Left ventricle myocardium inferior (tissue), 1 donor: ENCODE measurements at regions not wholly inside any gene's neighbourhood (a gene's known extent, or its start where the extent isn't known, plus 50 kb on each side); places are given as distances from the start of the nearest gene placed in this dataset.
"Not testable (repeated sequence)": the region's sequence is repeated elsewhere in the genome, so short reads cannot be mapped to it uniquely, and the experiment has no call there.

Experiments used
- DNase-seq: peaks from one replicate; pipeline ENCODE4 v3.0.0-alpha.2; 2020
- H3K27ac ChIP-seq: fragments of 200-600 bp; replicated peaks from 2 replicates; pipeline ENCODE4 v1.8.0; 2021
- H3K27me3 ChIP-seq: fragments of 200-600 bp; 2 replicates; pipeline ENCODE4 v1.8.0; 2021; ENCODE audit warnings: low read depth
- H3K36me3 ChIP-seq: fragments of 200-600 bp; 2 replicates; pipeline ENCODE4 v1.8.0; 2021
- H3K4me1 ChIP-seq: fragments of 200-600 bp; 2 replicates; pipeline ENCODE4 v1.8.0; 2021
- H3K4me3 ChIP-seq: fragments of 200-600 bp; 2 replicates; pipeline ENCODE4 v1.8.0; 2021; ENCODE audit warnings: mild to moderate bottlenecking, moderate library complexity
- H3K9me3 ChIP-seq: fragments of 200-600 bp; replicated peaks from 2 replicates; pipeline ENCODE4 v1.8.0; 2021
- intact Hi-C: fragments of 100-400 bp; cut with micrococcal nuclease; formaldehyde crosslinking; loops from one replicate; pipeline ENCODE4 v1.11.0; 2022
- TF ChIP-seq, protein P1 (sequence below): fragments of 200-600 bp; IDR thresholded peaks from 2 replicates; pipeline ENCODE4 v1.8.0; 2021; ENCODE audit warnings: antibody characterized with exemption, mild to moderate bottlenecking, borderline replicate concordance
- donor health status: DM: no; HTN: yes; CAD: no; lungs with severe emphysema.

DNA sequence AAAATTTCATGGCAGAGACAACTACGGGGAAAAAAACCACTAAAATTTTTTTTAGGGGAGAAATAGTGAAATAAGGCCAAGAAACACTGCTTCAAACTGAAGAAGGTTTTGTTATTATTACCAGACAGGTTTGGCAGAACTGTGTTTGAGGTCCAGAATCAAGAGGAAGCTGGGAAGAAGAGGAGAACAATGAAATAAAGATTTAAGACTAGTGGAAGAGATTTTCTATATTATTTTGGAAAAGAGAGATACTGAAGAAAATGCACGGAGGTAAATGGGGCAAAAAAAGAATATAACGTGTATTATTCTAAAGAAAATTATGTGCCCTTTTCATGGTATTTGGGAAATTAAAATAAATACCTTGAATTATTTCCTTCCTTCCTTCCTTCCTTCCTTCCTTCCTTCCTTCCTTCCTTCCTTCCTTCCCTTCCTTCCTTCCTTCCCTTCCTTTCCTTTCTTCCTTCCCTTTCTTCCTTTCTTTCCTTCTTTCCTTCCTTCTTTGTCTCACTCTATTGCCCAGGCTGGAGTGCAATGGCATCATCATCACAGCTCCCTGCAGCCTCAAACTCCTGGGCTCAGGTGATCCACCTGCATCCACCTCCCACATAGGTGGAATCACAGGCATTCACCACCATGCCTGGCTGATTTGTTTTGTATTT, 124.3 kb downstream of the GJA1 start:
- Histone ChIP-seq H3K36me3 (no peaks in the 10 kb centered on the region), H3K9me3 (peaks cover 21% of the 10 kb centered on the region), H3K27me3 (no peaks in the 10 kb centered on the region), H3K4me1 (no peaks in the 10 kb centered on the region), H3K27ac (no peak overlapping the region), H3K4me3 (no peak overlapping the region)
- no peak for DNase-seq
- intact Hi-C loops = no loop called here
- TF ChIP-seq, protein P1, sequence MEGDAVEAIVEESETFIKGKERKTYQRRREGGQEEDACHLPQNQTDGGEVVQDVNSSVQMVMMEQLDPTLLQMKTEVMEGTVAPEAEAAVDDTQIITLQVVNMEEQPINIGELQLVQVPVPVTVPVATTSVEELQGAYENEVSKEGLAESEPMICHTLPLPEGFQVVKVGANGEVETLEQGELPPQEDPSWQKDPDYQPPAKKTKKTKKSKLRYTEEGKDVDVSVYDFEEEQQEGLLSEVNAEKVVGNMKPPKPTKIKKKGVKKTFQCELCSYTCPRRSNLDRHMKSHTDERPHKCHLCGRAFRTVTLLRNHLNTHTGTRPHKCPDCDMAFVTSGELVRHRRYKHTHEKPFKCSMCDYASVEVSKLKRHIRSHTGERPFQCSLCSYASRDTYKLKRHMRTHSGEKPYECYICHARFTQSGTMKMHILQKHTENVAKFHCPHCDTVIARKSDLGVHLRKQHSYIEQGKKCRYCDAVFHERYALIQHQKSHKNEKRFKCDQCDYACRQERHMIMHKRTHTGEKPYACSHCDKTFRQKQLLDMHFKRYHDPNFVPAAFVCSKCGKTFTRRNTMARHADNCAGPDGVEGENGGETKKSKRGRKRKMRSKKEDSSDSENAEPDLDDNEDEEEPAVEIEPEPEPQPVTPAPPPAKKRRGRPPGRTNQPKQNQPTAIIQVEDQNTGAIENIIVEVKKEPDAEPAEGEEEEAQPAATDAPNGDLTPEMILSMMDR = no peak

DNA sequence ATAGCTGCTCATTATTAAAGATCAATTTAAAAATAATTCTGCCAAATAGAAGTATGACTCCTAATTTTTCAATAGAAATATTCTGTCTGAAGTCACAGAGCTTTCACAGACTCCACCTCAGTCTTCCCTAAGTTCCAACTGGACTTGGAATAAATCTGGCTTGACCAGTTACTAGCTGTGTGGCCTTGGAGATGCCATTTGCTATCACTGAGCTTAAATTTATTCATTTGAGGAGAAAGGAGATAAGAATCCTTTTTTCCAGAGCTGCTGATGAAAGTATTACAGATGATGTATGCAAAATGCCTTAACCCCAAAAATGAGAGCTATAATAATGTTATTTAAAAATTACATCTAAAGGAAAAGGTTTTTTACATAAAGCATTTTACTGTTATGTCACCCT, 125.0 kb downstream of the GJA1 start:
- Histone ChIP-seq H3K4me3 (no peak overlapping the region), H3K27me3 (no peaks in the 10 kb centered on the region), H3K27ac (no peak overlapping the region), H3K36me3 (no peaks in the 10 kb centered on the region), H3K9me3 (peaks cover 28% of the 10 kb centered on the region), H3K4me1 (no peaks in the 10 kb centered on the region)
- TF ChIP-seq, protein P1 = no peak
- DNase-seq = no peak
- intact Hi-C loops = no loop called here

DNA sequence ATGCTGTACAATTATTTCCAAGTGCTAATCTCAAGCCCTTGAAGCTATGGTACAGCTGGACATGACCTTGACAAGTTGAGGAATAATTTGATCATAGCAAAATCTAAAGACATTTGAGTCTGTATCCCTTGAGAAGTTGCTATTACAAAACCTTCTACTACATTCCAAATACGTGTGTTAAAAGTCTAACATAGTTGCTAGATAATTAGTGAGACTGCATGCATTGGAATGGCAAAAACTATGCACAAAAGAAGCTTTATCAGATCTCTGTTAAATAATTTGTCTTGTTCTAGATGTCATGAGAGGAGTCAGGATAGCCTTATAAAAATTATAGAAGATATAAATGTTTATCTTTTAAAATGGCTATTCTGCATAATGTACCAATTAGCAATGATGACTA, 127.8 kb downstream of the GJA1 start:
- no peaks in the 10 kb centered on the region for H3K4me1 ChIP-seq

DNA sequence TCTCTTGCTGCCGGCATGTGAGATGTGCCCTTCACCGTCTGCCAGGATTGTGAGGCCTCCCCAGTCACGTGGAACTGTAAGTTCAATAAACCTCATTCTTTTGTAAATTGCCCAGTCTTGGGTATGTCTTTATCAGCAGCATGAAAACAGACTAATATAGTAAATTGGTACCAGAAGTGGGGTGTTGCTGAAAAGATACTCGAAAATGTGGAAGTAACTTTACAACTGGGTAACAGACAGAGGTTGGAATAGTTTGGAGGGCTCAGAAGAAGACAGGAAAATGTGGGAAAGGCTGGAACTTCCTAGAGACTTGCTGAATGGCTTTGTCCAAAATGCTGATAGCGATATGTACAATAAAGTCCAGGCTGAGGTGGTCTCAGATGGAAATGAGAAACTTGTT, 129.1 kb downstream of the GJA1 start:
- H3K9me3 ChIP-seq = peaks cover 36% of the 10 kb centered on the region
- H3K27ac ChIP-seq, H3K4me3 ChIP-seq, H3K36me3 ChIP-seq, H3K27me3 ChIP-seq, DNase-seq, intact Hi-C loops, H3K4me1 ChIP-seq: not testable (repeated sequence)

More for the DNA sequence above, 127.8 kb downstream of the GJA1 start:
- H3K9me3 ChIP-seq = peaks cover 35% of the 10 kb centered on the region
- TF ChIP-seq, protein P1 = no peak
- H3K36me3 ChIP-seq = no peaks in the 10 kb centered on the region
- H3K27ac ChIP-seq = no peak overlapping the region
- H3K4me3 ChIP-seq = no peak overlapping the region
- no peaks in the 10 kb centered on the region for H3K27me3 ChIP-seq
- intact Hi-C loops = no loop called here
- no peak for DNase-seq

DNA sequence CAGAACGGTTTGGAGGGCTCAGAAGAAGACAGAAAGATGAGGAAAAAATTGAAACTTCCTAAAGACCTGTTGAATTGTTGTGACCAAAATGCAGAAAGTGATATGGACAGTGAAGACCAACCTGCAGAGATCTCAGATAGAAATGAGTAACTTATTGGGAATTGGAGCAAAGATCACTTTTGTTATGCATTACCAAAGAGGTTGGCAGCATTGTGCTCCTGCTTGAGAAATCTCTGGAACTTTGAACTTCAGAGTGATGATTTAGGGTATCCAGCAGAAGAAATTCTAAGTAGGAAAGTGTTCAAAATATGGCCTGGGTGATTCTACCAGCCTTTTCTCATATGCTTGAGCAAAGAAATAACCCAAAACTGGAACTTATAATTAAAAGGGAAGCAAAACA, 136.0 kb downstream of the GJA1 start:
- Histone ChIP-seq H3K27ac (no peak overlapping the region), H3K27me3 (no peaks in the 10 kb centered on the region), H3K9me3 (peaks cover 5% of the 10 kb centered on the region), H3K36me3 (no peaks in the 10 kb centered on the region), H3K4me3 (no peak overlapping the region), H3K4me1 (peaks cover 15% of the 10 kb centered on the region)
- TF ChIP-seq, protein P1 = no peak
- intact Hi-C loops = no loop called here
- no peak for DNase-seq

DNA sequence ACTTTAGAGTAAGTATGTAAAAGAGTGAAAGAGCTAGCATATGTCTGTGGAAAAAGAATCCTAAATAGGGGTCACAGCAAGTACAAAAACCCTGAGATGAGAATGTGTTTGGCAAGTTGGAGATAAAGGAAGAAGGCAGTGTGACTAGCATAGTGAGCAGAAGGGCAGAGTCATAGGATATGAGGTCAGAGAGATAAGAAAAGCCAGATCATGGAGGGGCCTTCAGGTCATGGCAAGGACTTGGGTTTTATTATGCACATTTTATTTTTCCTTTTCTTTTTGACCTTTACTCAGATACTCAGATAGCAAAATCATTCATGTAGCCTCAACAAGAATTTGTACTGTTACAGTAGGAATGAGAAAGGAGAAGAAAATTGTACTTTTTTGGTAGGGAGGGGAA, 138.0 kb downstream of the GJA1 start:
- peaks cover 5% of the 10 kb centered on the region for H3K9me3 ChIP-seq
- intact Hi-C loops = no loop called here
- H3K27me3 ChIP-seq = no peaks in the 10 kb centered on the region
- H3K4me1 ChIP-seq = peaks cover 15% of the 10 kb centered on the region
- H3K27ac ChIP-seq = peak overlapping the region; percentile 40
- TF ChIP-seq, protein P1 = no peak
- H3K36me3 ChIP-seq = no peaks in the 10 kb centered on the region
- DNase-seq = no peak
- no peak overlapping the region for H3K4me3 ChIP-seq
